NCI-H2081 (cell line): ENCODE measurements at regions not wholly inside any gene's neighbourhood (a gene's known extent, or its start where the extent isn't known, plus 50 kb on each side); places are given as distances from the start of the nearest gene placed in this dataset.

Experiments
- DNase-seq, 2 experiments: peaks; one replicate each; lab custom pipeline; 2025; lab: John Stamatoyannopoulos, UW

DNA sequence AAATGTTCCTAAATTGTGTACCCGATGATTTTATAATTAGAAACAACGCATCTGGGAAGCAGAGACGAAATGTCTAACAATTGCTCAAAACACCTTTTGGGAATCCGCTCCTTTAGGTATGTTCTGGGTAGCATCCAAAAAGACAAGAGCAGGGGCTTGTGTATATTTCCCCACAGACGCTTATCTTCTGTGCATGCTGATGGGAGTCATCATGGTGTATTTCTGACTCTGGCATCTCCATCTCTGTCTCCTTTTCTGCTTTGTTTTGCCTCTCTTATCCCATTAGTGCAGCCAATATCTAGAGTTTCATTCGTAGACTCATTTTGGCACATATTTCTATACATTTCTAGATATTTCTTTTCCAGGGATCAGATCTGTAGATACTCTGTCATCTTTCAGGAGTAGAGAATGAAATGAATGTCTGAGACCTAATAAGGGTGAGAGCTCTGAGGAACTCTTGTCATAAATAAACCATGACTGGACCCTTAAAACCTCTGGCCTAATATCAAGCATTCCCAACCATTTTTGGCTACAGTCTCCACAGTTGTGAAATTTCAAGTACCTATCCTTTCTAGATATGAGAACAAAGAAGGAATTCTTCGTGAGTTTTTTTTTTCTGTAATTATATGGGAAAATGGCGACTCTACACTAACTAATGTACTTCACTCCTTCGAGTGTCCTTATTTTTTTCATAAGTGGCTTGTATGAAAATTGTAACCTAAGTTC, 508.2 kb downstream of the ACTL7B start:
- no peak for DNase-seq

DNA sequence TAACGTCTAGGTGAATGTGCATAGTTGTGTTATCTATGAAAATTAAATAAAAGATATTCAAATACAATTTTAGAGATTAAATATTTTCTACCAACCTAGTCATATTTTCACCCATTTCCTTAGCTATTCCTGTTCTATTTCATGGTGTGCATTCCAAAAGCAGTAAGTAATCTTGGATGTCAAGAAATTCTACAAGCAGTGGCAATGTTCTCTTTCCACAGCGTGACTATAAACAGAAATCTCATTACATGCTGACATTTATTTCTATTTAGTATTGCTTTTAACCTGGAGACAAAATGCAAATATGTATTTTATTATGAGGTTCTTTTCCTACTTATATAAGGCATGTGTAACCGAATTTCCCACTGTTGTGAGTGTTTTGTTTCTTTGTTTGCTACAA, 510.0 kb downstream of the ACTL7B start:
- no peak for DNase-seq

DNA sequence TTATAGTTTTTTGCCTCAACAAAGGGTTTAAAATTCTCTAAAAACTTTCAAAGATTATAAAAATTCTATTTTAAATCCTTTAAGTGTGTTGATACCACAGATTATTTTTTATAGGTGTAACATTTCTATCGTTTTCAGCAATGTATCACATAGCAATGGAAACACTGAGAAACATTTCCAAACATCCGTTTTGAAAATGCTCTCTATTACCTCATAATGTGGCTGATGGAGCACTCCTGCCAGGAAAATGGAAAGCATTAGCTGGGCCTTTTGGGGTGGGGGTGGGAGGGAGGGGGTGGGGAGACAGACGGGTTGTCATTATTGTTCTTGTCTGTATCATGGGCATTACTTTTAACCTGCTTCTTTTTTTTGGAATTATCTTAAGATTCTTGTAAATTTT, 516.5 kb downstream of the ACTL7B start:
- DNase-seq = no peak

DNA sequence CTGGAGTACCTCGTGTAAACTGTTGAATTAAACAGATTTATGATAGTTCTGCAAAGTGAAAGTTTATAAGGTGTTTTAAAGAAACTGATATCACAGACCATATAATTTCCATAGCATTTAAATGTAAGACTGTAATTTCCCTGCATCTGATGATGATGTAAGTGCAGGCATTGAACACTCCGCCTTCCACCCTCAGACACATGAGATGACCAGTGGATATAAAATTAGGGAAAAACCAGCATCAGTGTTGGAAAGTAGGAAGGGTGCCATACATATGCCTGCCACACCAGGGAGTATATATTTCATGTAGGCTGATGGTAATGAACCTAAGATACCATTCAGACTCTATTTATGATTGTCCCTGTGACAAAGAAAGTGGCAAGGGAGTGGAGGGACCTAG, 519.2 kb downstream of the ACTL7B start:
- DNase-seq = no peak

DNA sequence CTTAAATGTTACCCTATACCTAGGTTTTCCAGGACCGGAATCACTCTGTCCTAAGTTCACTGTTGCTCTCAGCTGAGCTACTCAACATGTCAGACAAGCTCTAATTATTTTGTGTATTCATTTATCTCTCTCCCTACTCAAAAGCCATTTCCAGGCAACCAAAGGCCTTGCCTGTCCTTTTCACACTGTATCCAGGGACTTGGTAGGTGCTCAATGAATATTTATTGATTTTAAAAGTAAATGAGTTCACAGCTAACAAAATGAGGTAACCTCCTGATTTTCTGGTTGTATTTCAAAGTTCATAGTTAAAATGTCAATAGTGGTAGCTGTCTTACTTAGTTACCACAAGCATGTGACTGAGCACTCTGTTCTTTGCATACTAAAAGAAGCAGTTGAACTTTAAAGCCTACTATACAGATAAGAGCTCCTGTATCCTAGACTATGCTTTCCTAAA, 522.2 kb downstream of the ACTL7B start:
- DNase-seq = no peak

DNA sequence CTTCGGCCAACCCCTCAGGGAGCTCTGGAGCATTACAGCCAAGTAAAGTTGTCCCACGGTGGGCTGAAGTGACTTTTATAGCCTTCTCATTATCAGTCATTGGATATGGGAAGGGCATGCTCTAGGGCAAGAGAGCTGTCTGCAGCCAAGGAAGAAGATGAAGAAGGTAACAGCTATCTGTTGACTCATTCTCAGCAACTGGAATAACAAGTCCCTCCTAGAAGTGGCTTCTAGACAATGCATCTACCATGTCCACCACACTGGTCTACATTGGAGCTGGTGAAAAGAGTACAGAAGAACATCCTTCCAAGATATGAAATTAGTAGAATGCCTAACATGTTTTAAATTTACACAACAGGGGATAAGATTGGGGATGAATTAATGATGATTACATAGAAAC, 524.2 kb downstream of the ACTL7B start:
- no peak for DNase-seq

DNA sequence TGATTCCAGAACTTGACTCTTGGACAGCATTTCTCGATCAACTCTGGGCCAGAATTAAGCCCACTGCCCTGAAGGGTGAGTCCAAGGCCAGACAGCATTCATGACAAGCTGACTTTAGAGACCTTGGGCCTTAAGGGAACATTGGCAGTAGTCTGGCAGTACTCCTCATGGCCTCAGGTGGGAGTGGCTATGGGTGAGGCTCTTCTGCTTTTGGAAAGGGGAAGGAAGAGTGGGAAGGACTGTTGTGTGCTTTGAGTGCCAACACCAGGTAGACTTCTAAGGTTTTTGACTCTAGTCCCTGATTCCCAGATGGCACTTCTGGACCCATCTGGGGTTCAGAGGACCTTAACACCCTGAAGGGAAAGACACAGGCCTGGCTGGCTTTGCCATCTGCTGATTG, 530.4 kb downstream of the ACTL7B start:
- no peak for DNase-seq

DNA sequence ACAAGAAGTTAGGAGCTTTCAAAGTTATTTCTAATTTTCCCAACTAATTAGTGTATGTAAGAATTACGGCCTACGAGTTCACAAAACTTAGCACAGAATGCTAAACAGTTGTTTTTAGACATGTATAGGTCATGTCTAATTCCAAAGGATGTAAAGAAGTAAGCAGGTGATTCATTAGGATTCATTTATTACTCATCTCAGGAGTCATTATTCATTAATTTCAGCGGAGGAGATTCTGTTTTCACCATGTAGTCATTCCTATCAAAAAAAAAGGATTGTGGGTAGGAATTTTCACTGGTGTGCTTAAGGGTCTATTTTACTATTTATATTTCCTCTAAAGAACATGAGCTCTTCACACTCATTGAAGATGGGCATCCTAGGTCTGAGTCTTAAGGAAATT, 532.2 kb downstream of the ACTL7B start:
- no peak for DNase-seq

DNA sequence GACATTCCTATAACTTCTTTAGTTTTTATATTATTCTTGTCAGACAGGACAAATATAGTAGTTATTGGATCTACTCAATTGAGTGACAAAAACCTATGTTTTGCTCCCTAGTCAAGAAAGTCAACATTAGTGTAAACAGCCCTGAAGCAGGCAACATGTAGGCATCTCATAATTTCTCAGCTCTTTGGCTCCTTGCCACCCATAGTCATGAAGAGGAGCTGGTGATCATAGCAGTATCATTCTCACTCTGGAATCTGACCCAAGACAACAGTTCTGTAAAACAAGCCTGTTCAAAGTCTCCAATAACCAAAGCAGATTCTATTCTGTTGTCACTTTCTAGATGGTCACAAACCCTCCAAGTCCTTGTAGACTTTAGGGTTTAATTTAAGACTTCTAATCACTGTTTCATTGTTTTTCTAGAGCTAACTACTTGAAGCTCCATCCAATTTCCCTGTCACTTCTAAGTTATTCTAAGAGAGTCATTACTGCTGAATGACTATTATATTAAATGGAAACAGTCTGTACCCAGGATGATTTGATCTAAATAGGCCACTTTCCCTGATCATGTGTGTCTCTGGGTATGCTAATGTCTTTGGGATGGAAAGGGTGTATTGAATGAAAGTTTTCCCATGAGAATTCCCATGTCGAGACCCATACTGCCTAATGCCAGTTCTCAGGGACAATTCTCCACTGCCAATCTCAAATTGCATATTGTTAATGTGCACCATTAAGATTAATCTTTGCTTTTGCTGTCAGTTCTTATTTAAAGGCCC, 533.3 kb downstream of the ACTL7B start:
- DNase-seq = no peak

DNA sequence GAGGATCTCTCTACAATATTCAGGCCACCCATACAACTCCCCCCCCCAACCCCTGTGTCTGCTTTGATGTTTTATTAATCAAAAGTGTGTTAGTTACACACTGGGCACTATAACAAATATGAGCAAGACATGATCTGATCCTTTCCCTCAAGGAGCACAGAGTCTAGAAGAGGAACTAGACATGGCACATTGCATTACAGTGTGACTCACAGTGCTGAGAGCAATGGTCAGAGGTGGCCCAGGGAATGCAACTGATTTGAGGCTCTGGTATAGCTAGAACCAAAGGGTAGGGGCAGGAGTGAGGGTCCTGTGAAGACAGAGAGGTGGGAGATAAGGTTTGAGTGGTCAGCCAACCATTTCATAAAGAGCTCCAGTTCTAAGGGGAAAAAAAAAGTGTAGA, 539.2 kb downstream of the ACTL7B start:
- DNase-seq = no peak

DNA sequence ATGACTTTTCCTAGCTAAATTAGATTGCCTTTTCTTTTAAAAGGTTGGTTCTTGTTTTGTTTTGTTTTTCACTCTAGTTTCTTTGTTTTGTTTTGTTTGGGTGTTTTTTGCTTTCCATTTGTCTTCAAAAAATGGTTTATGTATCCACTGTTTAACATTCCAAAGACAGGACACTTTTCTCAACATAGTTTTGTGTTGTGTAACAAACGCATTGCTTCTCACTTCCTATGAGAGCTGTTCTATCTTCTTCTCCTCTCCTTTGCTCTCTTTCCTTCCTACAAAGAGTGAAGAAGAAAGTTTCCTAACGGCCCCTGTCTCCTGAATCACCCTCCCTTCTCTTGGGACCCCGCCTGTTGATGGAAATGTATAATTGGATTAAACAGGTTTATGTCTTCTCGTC, 539.7 kb downstream of the ACTL7B start:
- DNase-seq = no peak

DNA sequence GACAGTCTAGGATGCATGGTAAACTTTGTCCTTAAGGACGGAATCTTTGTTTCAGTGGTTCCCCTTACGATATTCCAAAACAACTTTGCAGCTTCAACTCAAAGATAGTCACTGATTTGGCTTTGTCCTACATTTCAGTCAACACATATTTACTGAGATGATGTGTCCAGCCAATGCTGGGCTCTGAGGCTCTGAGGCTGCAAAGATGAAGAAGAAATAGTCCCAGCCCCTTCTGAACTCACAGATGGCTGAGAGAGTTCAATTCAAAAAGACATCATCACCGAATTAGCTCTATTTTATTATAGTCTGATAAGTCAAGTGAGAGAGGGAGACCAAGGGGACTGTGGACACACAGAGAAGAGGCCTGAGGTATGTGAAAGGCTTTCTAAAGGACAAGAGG, 544.0 kb downstream of the ACTL7B start:
- no peak for DNase-seq

DNA sequence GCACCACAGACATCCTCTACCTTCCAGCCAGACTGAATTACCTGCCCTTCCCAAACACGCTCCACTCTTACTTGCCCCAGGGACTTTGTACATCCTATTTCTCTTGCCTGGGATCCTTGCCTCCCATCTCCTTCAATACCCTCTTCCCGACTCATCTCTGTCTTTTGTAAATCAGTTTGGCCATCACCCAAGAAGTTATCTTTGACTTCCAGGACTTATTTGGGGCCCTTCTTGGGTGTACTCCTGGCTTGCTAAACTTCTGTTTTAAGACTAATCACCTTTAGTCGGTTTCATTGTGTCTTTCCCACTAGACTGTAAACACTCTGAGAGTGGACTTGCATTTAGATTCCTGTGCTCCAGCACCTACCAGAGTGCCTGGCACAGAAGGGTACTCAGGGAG, 545.6 kb downstream of the ACTL7B start:
- no peak for DNase-seq

DNA sequence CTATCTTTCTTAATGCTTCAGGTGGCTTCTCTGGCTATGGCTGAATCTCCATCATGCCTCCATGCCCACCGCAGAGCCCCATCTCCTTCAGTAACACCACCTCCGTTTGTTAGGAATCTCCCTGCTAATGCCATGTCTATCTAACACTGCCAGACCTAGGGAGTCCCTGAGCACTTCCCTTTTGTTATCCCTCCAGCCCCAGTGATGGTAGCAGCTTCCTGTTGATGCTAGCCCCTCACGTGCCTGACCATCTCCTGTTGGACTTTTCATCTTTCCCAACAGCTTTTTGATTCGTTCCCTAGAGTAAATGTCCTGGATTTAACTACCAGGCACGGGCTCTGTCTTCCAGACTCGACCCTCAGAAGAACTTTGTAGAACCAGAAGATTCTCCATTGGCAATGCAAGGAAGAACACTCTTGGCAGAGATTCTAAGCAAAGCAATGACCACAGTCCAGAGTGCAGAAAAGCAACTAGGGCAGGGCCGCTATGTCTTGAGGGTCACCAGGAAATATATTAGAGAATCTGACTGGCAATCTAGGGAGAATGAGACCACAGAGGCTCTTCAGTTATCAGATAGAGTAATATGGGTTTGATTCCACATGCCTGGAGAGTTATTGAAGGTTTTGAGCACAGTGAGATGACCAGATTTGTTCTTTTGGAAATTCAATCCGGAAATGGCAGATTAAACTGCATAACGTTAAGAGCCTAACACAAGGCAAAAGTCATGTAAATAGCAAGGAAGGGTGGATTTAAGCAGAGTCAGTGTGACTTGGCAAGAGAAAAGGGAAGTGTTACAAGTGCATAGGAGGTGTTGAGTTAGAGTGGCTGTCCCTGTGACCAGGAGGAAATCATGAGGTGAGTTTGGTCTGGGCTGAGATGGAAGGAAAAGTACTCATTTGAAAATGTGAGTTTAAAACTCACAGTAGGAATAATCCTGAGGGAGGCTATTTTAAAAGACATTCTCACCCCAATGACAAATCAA, 555.2 kb downstream of the ACTL7B start:
- DNase-seq = no peak

DNA sequence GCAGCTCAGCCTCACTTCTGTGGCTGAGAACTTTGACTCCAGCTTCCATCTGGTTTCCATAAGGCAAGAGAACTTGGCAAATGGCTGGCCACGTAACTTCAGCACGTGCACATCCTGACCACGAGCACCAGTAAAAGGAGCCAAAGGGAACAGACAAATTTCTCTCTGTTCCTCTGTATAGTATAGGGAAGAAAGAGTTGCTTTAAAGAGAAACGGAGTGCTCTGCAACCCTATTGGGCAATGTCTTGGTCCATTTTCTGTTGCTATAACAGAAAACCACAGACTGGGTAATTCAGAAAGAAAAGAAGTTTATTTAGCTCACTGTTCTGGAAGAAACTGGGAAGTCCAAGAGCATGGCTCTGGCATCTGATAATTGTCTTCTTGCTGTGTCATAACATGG, 558.7 kb downstream of the ACTL7B start:
- no peak for DNase-seq

DNA sequence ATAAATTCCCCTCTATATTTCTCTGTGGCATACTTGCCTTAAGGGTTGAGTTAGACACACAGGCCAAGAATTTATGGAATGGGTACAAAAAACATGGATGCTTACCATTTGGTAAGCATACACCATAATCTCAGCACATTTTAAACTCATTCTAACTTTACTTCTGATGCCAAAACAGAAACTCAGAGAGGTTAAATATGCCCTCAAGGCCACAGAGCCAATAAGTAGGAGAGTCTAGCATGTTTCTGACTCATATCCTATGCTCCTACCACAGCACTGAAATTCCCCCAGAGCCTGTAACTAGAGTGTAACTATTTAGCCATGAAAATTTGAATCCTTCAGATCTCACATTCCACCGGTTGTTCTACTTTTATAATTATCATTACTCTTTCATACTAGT, 559.7 kb downstream of the ACTL7B start:
- DNase-seq = no peak

DNA sequence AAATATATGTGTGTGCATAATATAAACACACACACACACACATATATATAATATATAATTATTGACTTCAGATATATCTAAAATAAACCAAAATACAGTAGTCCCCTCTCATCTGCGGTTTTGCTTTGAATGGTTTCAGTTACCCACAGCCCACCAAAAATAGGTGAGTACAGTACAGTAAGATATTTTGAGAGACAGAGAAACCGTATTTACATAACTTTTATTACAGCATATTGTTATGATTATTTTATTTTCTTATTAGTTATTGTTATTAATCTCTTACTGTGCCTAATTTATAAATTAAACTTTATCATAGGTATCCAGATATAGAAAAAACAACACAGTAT, 564.2 kb downstream of the ACTL7B start:
- no peak for DNase-seq

DNA sequence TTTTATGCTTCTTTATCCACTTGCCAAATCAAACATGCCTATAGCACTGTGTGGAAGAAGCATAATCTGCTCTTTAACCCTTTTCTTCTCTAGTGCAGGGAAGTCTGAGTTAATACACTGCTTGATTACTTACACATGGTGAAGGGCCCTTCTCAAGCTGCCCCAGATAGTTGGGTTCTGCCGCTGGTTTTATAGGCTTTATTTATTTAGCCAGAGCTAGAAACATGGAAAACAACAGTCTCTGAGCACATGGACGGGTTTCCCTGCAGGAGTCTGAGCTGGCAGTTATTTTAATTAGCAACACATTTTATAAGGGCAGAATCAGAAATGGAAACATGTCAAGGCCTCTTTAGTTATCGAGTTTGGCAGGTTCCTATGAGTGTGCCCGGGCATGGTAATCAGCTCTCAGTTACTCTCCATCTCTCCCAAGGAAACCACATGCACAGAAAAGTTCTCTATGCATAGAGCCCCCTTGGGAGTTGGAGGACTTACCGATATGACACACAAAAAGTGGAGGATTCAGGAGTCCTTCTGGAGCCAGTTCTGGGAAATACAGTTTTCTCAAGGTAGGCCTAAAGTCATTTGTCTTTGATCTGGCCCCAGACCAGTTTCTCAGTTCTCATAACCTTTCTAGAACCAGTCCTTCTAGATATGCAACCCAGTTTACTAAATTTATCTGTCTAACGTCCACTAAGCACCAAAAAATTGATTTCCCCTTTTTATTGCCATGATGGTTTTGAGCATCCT, 564.8 kb downstream of the ACTL7B start:
- no peak for DNase-seq

DNA sequence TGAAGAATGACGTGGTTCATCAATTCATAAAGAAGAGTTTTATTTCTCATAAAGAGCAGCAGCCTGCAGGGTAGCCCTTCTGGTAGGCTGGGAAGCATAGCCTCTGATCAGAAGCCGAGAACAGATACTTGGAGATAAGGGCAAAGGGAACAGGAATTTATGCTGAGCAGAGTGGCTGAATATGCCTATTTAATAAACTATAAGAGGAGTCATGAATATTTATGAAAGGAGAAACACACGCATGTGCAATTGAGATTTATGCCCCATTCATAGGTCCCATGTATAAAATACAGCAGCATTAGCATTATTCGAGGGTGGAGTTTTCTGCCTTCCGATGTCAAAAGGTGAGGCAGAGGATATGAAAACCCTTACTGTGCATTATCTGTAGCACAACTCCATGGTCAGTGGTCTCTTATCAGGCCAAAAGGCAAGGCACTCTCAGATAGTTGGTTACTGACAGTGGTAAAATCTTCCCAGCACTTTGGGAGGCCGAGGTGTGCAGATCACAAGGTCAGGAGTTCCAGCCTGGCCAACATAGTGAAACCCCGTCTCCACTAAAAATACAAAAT, 569.1 kb downstream of the ACTL7B start:
- no peak for DNase-seq

DNA sequence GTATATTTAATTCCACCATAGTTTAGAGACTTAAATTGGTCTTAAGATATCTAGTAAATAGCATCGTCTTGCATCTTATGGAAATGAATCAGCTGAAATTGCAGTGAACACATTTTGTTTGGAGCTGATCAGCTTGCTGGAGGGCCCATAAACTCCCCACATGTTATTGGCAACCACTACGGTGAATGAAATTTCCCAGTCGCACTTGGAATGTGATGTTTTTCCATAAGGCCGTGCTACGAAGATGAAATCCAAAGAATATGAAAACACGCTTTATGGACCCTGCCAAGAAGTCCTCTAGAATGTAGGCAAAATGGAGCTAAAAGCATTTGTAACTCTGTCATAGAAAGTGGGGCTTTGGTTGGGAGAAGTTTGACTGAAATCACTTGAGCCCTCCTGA, 572.1 kb downstream of the ACTL7B start:
- no peak for DNase-seq

DNA sequence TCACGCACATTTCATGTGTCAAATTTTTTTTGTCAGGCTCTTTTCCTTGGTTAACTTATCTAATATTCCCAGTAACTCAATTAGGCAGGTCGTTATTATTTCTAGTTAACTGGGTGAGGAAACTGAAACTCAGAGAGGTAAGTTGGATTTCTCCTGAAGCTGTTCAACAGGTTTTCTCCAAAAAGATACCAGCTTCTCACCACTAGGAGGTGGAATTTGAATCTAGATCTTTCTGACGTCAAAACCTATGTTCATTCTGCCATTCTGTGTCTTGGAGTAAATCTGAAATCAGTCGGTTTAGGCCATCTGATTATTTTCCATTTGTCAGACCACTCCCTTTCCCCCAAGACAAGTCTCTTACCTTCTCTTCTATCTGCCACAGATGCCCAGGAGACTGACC, 572.9 kb downstream of the ACTL7B start:
- DNase-seq = no peak

DNA sequence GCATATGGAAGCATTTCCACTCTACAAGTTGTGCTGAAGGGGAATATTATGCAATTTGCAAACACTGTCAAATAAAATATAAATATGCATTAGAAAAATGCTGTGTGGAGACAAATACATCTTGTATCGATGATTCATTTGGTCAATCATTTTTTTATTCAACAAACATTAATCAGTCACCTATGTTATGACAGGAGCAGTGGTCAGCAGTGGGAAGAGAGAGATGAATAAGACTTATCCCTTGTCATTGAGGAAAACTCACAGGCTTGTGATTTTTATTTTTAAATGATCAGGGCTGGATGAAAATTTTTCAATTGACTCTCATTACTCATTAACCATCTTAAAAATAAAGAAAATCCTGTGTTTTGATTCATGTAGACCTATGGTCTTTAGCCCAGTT, 574.1 kb downstream of the ACTL7B start:
- DNase-seq = no peak
